ENCODE measurements at regions not wholly inside any gene's neighbourhood (a gene's known extent, or its start where the extent isn't known, plus 50 kb on each side); places are given as distances from the start of the nearest gene placed in this dataset.

DNA sequence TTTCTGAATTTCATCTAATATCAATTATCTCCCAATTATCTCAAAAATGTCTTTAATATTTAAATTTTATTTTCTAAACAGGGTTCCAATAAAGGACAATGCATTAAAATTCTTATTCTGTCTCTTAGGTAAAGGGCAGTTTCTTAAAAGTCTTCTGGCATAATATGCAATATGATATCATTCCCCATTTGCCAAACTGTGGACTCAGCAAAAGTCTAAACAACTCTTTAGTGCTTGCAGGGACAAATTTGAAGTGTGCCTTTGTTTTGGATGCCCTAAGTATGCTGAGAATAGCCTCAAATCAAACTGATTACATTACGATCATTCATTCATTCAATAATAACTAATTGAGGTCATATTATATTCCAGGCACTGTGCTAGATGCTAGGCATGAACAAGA is 281.0 kb upstream of the KIRREL3 start:
- Histone ChIP-seq H3K27me3 (ENCODE audit: insufficient read depth) (no peaks in the 10 kb centered on the region), H2AFZ (ENCODE audit: low read depth) (no peak overlapping the region), H3K36me3 (replicated peaks in 1 of 2; ENCODE audit: control insufficient read depth in 1 of 2, insufficient read depth in 2 of 2, low read length in 1 of 2) (no peaks in the 10 kb centered on the region), H3K9me2 (no peaks in the 10 kb centered on the region), H4K20me1 (ENCODE audit: insufficient read depth) (no peaks in the 10 kb centered on the region), H3K9me3 (no peaks in the 10 kb centered on the region), H3K27ac (ENCODE audit: low read depth in 2 of 2, low read length in 1 of 2) (no peak overlapping the region), H3K4me2 (no peak overlapping the region), H3K4me1 (ENCODE audit: control insufficient read depth in 1 of 2, insufficient read depth in 2 of 2, low read depth in 1 of 2, low read length in 1 of 2) (no peaks in the 10 kb centered on the region; a peak in 1 of 4 replicates), H3K9ac (no peak overlapping the region), H3K79me2 (ENCODE audit: insufficient read depth) (no peaks in the 10 kb centered on the region), H3F3A (replicated peaks; ENCODE audit: insufficient read depth) (no peaks in the 10 kb centered on the region), H3K4me3 (ENCODE audit: low read depth in 2 of 2, low read length in 1 of 2) (no peak overlapping the region)
- WGBS (ENCODE audit: low lambda C conversion rate): 8% methylated on average over 1 of the region's 1 CpG
- ChIA-PET CTCF (no interaction called here), POLR2A (no interaction called here)
- TF ChIP-seq FOXM1 (IDR thresholded peaks at IDR 0.05; ENCODE audit: low read depth): no peak
- no peak for TF ChIP-seq JUND (IDR thresholded peaks at IDR 0.05)
- TF ChIP-seq, protein P1, sequence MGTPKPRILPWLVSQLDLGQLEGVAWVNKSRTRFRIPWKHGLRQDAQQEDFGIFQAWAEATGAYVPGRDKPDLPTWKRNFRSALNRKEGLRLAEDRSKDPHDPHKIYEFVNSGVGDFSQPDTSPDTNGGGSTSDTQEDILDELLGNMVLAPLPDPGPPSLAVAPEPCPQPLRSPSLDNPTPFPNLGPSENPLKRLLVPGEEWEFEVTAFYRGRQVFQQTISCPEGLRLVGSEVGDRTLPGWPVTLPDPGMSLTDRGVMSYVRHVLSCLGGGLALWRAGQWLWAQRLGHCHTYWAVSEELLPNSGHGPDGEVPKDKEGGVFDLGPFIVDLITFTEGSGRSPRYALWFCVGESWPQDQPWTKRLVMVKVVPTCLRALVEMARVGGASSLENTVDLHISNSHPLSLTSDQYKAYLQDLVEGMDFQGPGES (IDR thresholded peaks at IDR 0.05; ENCODE audit: low read depth, low read length): no peak
- TF ChIP-seq RAD21 (IDR thresholded peaks at IDR 0.05; ENCODE audit: low read length): no peak
- TF ChIP-seq EP300 (IDR thresholded peaks at IDR 0.05; ENCODE audit: borderline replicate concordance in 1 of 2, low read depth in 1 of 2, low read length in 1 of 2): no peak
- no peak for TF ChIP-seq FOXJ3 (CRISPR knock-in tag; IDR thresholded peaks at IDR 0.05)
- TF ChIP-seq YY1 (IDR thresholded peaks at IDR 0.05; ENCODE audit: low read depth): no peak
- DNase-seq: no peak

DNA sequence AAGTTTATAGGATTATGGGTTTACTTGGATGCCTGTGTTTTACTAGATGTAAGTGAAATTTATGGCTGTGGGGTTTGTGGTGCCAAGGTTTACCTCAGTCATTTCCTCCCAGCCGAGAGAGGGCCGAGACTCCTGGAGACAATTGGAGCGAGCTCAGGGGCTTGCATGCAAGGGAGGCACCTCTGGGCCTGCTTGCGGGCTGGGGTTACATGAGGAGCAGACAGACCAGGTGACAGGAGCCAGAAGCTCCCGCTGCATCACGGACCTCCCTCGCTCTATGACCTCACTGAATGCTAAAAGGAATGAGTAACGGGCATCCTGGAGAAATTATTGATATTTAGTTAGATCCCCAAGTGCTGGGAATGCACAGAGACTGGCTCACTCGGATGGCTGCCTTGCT is 275.2 kb upstream of the KIRREL3 start:
- Histone ChIP-seq H3K79me2 (ENCODE audit: insufficient read depth) (no peaks in the 10 kb centered on the region), H4K20me1 (ENCODE audit: insufficient read depth) (no peaks in the 10 kb centered on the region), H3K9me3 (no peaks in the 10 kb centered on the region), H3K4me1 (ENCODE audit: control insufficient read depth in 1 of 2, insufficient read depth in 2 of 2, low read depth in 1 of 2, low read length in 1 of 2) (no peaks in the 10 kb centered on the region), H3K27me3 (ENCODE audit: insufficient read depth) (no peaks in the 10 kb centered on the region), H3K4me2 (no peak overlapping the region), H3K27ac (ENCODE audit: low read depth in 2 of 2, low read length in 1 of 2) (no peak overlapping the region), H3K4me3 (ENCODE audit: low read depth in 2 of 2, low read length in 1 of 2) (no peak overlapping the region), H3K36me3 (replicated peaks in 1 of 2; ENCODE audit: control insufficient read depth in 1 of 2, insufficient read depth in 2 of 2, low read length in 1 of 2) (no peaks in the 10 kb centered on the region), H3K9me2 (no peaks in the 10 kb centered on the region), H2AFZ (ENCODE audit: low read depth) (no peak overlapping the region), H3F3A (replicated peaks; ENCODE audit: insufficient read depth) (no peaks in the 10 kb centered on the region), H3K9ac (no peak overlapping the region)
- CTCF ChIA-PET: no interaction called here
- no peak for TF ChIP-seq RCOR1 (IDR thresholded peaks at IDR 0.05; ENCODE audit: low read length)
- TF ChIP-seq POLR2AphosphoS5 (IDR thresholded peaks at IDR 0.05; ENCODE audit: low read depth, low read length): no peak
- no peak for TF ChIP-seq NFIC (IDR thresholded peaks at IDR 0.05; ENCODE audit: borderline replicate concordance)
- TF ChIP-seq, protein P2, sequence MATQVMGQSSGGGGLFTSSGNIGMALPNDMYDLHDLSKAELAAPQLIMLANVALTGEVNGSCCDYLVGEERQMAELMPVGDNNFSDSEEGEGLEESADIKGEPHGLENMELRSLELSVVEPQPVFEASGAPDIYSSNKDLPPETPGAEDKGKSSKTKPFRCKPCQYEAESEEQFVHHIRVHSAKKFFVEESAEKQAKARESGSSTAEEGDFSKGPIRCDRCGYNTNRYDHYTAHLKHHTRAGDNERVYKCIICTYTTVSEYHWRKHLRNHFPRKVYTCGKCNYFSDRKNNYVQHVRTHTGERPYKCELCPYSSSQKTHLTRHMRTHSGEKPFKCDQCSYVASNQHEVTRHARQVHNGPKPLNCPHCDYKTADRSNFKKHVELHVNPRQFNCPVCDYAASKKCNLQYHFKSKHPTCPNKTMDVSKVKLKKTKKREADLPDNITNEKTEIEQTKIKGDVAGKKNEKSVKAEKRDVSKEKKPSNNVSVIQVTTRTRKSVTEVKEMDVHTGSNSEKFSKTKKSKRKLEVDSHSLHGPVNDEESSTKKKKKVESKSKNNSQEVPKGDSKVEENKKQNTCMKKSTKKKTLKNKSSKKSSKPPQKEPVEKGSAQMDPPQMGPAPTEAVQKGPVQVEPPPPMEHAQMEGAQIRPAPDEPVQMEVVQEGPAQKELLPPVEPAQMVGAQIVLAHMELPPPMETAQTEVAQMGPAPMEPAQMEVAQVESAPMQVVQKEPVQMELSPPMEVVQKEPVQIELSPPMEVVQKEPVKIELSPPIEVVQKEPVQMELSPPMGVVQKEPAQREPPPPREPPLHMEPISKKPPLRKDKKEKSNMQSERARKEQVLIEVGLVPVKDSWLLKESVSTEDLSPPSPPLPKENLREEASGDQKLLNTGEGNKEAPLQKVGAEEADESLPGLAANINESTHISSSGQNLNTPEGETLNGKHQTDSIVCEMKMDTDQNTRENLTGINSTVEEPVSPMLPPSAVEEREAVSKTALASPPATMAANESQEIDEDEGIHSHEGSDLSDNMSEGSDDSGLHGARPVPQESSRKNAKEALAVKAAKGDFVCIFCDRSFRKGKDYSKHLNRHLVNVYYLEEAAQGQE (IDR thresholded peaks at IDR 0.05; ENCODE audit: low read depth, low read length): no peak
- TF ChIP-seq, protein P3, sequence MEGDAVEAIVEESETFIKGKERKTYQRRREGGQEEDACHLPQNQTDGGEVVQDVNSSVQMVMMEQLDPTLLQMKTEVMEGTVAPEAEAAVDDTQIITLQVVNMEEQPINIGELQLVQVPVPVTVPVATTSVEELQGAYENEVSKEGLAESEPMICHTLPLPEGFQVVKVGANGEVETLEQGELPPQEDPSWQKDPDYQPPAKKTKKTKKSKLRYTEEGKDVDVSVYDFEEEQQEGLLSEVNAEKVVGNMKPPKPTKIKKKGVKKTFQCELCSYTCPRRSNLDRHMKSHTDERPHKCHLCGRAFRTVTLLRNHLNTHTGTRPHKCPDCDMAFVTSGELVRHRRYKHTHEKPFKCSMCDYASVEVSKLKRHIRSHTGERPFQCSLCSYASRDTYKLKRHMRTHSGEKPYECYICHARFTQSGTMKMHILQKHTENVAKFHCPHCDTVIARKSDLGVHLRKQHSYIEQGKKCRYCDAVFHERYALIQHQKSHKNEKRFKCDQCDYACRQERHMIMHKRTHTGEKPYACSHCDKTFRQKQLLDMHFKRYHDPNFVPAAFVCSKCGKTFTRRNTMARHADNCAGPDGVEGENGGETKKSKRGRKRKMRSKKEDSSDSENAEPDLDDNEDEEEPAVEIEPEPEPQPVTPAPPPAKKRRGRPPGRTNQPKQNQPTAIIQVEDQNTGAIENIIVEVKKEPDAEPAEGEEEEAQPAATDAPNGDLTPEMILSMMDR (IDR thresholded peaks at IDR 0.05): no peak
- TF ChIP-seq RFX5 (IDR thresholded peaks at IDR 0.05; ENCODE audit: low read length): no peak
- TF ChIP-seq MEF2A (IDR thresholded peaks at IDR 0.05; ENCODE audit: borderline replicate concordance, low read depth): no peak
- TF ChIP-seq RXRA (IDR thresholded peaks at IDR 0.05; ENCODE audit: borderline replicate concordance, low read depth): no peak
- POLR2A ChIA-PET: no interaction called here
- DNase-seq: no peak
- 21% methylated on average over 8 of the region's 9 CpGs for whole genome bisulfite sequencing (ENCODE audit: low lambda C conversion rate)

All from SK-N-SH (cell line).